Fibroblast of the aortic adventitia (primary cell): ENCODE measurements at regions not wholly inside any gene's neighbourhood (a gene's known extent, or its start where the extent isn't known, plus 50 kb on each side); places are given as distances from the start of the nearest gene placed in this dataset.
A peak's percentile ranks its signal among the peaks of the same experiment; 100 is the strongest.
"Not testable (repeated sequence)": the region's sequence is repeated elsewhere in the genome, so short reads cannot be mapped to it uniquely, and the experiment has no call there.

Experiments used
- DNase-seq: peaks from one replicate; pipeline ENCODE4 v3.0.0-alpha.2; 2010; ENCODE audit warnings: low read depth
- H3K4me3 ChIP-seq: 2 replicates; pipeline ENCODE4 v1.5.1; 2011; ENCODE audit warnings: low read depth, mild to moderate bottlenecking, control low read depth, low read length, moderate library complexity
- TF ChIP-seq, protein P1 (sequence below): IDR thresholded peaks from 2 replicates; pipeline ENCODE4 v1.5.1; 2011; ENCODE audit warnings: mild to moderate bottlenecking, low read length, control low read depth, inconsistent platforms; ENCODE audit not compliant: insufficient read depth

DNA sequence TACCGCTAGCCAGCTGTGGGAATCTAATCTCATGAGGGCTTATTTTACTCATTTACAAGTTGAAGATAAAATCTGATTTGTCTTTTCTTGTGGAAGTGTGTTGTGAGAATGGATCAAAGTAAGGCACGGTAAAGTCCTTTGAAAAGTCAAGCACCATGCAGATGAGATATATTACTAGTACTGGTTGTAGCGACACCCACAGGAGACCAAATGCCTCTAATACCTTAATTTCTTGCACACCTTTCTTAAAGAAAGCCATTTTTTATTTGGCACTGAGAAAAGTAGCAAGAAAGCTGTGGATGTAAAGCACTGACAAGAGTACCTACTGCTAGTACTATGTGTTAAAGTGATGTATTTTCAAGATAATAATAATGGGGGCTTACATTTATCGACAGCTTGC lies 191.0 kb upstream of the MMS22L start:
- DNase-seq = no peak
- no peak overlapping the region for H3K4me3 ChIP-seq
- TF ChIP-seq, protein P1, sequence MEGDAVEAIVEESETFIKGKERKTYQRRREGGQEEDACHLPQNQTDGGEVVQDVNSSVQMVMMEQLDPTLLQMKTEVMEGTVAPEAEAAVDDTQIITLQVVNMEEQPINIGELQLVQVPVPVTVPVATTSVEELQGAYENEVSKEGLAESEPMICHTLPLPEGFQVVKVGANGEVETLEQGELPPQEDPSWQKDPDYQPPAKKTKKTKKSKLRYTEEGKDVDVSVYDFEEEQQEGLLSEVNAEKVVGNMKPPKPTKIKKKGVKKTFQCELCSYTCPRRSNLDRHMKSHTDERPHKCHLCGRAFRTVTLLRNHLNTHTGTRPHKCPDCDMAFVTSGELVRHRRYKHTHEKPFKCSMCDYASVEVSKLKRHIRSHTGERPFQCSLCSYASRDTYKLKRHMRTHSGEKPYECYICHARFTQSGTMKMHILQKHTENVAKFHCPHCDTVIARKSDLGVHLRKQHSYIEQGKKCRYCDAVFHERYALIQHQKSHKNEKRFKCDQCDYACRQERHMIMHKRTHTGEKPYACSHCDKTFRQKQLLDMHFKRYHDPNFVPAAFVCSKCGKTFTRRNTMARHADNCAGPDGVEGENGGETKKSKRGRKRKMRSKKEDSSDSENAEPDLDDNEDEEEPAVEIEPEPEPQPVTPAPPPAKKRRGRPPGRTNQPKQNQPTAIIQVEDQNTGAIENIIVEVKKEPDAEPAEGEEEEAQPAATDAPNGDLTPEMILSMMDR = no peak

GRCh38 chr6:97497713-97498331 lies 214.8 kb upstream of the MMS22L start:
- peak; percentile 73 for DNase-seq
- H3K4me3 ChIP-seq = no peak overlapping the region
- TF ChIP-seq, protein P1 = peak; percentile 85

- no peak overlapping the region for H3K4me3 ChIP-seq
- DNase-seq = no peak
- TF ChIP-seq, protein P1 = no peak
Observed at GRCh38 chr6:97501853-97502252, 218.8 kb upstream of the MMS22L start.

DNA sequence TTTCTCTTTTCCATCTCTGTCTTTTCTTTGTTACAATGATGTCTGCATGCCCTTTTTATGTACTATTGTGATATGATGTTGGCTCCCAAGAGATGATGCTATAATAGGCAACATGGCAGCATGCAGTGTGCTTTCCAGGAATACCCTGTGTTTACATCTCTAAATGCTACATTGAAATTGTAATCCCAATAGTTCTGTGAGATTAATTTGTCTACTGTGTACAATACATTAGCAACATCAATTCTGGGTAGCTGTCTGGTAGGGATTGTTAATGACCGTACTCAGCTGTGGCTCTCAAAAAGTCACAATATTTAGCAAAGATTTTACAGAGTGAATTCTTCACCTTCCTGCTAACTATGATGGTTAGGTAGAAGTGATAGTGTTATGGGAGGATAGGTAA lies 225.6 kb upstream of the MMS22L start:
- no peak overlapping the region for H3K4me3 ChIP-seq
- TF ChIP-seq, protein P1 = no peak
- no peak for DNase-seq

- H3K4me3 ChIP-seq, DNase-seq: not testable (repeated sequence)
Observed at GRCh38 chr6:97513260-97513659, 230.2 kb upstream of the MMS22L start.

DNA sequence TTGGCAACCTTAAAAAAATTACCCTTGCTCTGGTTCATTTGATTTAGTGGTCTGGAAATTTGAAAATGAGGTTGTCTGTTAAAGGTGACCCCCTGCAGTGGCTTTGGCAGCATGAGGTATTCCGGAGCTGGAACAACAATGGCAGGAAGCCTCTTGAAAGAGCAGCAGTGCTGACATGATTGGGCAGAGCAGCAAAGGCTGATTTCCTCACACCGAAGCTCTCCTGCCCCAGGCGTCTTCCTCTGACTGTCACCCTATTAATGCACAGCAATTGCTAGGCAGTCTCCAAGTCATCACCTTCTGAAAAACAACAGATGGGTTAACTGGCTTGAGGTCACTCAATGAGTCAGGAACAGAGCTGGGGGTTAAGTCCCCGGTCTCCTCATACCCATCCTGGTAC lies 241.8 kb upstream of the MMS22L start:
- no peak overlapping the region for H3K4me3 ChIP-seq
- TF ChIP-seq, protein P1 = no peak
- no peak for DNase-seq

DNA sequence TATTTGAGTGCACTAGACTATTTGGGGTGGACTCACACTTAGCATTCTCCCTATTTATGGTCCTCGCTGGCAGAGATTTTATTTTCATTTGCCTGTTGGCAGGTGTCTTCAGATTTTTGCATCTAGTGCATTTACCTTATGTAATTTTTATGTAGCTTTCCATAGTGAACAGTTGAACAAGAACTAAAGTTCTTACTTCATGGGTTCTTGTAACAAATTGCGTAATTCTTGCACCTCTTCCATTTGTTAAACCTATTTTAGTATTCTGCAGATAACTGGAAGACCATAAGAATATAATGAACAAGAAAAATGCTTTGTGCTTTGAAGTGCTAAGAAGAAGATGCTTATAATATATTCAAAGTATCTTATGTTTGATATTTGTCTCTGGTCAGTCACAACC lies 252.8 kb upstream of the MMS22L start:
- H3K4me3 ChIP-seq = no peak overlapping the region
- TF ChIP-seq, protein P1 = no peak
- no peak for DNase-seq
